COLO668 (cell line): ENCODE measurements at regions not wholly inside any gene's neighbourhood (a gene's known extent, or its start where the extent isn't known, plus 50 kb on each side); places are given as distances from the start of the nearest gene placed in this dataset.

ENCODE experiments used
- DNase-seq: peaks from one replicate; lab custom pipeline; 2025; ENCODE audit not compliant: unreplicated experiment; lab: John Stamatoyannopoulos, UW

DNA sequence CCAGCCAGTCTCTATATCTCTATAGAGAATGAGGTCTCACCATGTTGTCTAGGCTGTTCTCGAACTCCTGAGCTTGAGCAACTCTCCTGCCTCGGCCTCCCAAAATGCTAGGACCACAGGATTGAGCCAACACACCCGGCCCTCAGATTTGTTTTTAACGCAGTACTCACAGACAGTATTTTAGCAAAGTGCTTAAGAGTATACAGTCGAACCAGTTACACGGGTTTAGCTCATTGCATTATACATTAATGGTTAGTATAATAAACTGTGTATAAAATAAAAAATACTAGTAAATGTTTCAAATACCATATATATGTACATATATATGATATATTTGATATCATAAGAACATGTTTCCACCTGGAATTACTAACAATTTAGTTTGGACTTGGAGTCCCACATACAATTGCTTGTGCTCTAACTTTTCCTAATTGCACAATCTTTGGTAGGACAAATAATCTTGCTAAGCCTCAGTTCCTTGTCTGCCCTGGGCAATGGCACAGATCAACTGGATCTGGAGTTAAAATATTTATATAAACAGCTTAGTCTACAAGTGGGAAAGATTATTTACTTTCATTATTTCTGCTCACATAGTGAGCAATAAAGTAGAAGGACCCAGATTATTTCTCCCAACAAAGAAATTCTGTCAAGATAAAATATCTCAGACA, 508.9 kb upstream of the LRATD1 start:
- DNase-seq = no peak

GRCh38 chr2:14125624-14126293, 506.8 kb upstream of the LRATD1 start:
- DNase-seq = no peak

DNA sequence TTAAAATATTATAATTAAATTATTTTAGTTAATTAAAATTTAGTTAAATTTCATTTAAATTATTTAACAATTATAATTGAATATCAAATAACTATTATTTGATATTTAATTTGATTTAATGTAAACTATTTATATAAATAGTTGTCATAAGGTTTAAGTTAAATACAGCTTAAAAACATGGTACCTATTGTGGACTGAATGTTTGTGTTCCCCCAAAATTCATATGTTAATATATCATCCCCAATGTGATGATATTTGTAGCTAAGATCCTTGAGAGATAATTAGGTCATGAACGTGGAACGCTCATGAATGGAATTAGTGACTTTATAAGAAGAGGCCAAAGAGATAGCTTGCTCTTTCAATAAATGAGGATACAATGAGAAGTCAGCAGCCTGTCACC, 505.7 kb upstream of the LRATD1 start:
- DNase-seq = no peak

DNA sequence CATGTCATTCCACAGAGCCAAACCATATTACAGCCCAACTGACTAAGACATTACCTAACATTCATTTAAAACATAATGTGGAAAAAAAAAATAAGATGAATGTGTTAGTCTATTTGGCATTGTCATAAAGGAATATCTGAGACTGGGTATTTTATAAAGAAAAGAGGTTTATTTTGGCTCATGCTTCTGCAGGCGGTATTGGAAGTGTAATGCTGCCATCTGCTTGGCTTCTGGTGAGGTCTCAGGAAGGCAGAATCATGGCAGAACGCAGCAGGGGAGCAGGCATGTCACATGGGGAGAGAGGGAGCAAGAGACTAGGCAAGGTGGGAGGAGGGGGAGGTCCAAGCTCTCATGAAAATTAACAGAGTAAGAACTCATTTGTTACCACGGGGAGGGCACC, 504.8 kb upstream of the LRATD1 start:
- no peak for DNase-seq

GRCh38 chr2:14132386-14132785, 500.1 kb upstream of the LRATD1 start:
- DNase-seq = no peak

DNA sequence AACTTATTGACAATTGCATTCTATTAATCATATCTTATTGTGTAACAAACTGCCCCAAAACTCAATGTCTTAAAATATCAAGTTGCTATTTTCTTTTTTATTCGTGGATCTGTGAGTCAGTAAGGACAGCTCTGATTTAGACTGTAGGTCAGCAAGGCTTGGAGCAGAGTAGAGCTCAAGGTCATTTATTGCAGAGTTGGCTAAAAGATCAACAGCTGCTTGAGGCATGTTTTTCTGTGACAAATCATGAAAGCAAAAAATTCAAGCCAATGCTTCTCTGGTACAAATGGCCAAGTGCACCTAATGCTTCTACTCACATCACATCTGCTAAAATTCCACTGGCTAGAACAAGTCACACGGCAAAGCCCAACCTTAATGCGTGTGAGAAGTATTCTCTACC, 497.7 kb upstream of the LRATD1 start:
- no peak for DNase-seq

GRCh38 chr2:14136030-14136429, 496.5 kb upstream of the LRATD1 start:
- DNase-seq = no peak

GRCh38 chr2:14137643-14138042, 494.9 kb upstream of the LRATD1 start:
- DNase-seq = no peak

DNA sequence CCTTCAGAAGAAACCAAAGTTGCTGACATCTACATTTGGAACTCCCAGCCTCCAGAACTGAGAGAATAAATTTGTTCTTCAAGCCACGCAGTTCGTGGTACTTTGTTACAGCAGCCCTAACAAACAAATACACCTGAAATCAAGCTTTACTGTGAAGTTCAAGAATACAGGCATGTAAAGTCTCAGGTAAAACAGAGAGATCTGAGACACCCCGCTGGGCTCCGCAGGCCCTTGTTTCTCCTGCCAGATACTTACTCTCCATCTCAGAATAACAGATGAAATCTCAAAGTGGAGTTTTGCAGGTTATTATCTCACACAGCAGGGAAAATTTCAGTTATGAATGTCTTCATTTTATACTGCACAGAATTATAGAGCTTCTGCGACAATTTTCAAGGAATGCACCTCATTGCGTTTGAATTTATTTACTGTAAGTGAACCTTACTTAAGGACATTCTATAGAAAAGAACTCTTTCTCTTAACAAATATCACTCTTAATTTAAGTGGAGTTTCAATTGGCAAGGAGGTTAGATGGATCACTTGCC, 492.4 kb upstream of the LRATD1 start:
- no peak for DNase-seq

DNA sequence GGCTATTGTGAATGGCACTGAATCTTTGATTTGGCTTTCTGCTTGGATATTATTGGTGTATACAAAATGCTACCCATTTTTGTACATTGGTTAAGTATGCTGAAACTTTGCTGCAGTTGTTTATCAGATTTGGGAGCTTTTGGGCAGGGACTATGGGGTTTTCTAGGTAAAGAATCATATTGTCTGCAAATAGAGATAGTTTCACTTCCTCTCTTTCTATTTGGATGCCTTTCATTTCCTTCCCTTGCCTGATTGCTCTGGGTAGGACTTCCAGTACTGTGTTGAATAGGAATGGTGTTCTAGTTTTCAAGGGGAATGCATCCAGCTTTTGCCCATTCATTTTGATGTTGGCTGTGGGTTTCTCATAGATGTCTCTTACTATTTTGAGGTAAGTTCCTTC, 489.1 kb upstream of the LRATD1 start:
- DNase-seq = no peak

- DNase-seq = no peak
These were observed 484.3 kb upstream of the LRATD1 start for GRCh38 chr2:14148216-14148615.

DNA sequence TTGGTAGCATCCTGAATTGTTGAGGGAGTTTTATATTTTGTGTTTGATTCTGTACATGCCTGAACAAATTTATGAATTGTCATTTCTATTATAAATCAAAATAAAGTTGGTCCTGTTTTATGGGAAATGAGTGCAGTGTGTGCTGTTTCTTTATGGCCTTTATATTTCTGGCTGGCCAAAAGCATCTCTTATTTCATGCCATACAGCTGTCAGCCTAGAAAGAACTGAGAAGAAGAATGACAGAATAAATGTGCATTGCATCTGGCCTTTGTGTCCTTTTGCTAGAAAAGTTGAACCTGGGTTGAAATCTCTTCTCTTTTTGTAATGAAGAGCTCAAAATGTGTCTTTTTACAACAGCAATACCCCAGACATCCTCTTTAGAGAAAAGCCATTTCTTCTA, 474.7 kb upstream of the LRATD1 start:
- no peak for DNase-seq

DNA sequence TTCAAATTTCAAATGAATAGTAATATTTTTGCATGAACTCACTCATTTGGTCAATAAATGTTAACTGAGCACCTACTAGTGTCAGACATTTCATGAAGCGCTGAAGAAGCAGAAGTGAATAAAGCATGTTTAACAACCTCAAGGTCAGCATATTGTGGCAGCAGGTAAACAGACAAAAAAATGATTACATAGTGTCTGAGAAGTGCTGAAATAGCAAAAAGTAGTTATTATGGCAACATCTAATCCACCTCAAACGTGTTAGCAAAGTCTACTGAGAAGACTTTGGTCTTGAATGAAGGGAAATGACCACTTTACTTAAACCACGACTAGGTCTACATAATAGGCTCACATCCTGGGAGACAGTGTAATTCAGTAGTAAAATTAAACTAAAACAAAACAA, 452.2 kb upstream of the LRATD1 start:
- DNase-seq = no peak

DNA sequence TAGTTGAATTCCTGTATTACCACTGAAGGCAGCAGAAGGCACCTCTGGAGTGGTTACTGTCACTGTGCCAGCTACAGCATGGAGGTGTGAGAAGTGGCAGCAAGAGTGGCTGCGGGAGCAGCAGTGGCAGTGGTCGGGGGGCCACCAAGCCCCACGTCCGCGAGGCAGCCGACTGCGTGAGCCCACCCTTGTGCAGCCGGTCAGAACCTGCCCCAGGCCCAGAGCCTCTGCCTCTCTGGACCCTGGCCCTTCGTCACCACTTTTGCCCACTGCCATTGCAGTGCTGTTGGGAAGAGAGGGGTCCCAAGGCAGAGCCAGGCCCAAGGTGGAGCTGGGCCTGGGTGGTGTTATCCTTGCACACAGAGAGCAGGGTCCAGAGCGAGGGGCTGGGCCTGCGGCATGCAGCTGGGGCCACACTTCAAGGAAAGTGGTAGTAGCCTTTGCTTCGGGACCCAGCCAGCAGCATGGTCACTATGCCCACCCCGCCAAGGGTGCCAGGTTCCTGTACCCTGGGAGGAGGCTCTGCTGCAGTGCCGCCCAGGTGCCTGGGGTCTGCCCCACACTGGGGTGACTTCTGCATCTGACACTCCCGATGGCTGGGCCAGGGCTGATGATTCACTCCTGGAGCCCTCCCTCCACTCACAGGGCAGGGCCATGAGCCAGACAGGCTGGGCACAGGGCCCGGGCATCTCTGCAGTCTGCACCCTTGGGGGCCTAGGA, 450.1 kb upstream of the LRATD1 start:
- no peak for DNase-seq

GRCh38 chr2:14185906-14186305, 446.6 kb upstream of the LRATD1 start:
- DNase-seq = no peak

DNA sequence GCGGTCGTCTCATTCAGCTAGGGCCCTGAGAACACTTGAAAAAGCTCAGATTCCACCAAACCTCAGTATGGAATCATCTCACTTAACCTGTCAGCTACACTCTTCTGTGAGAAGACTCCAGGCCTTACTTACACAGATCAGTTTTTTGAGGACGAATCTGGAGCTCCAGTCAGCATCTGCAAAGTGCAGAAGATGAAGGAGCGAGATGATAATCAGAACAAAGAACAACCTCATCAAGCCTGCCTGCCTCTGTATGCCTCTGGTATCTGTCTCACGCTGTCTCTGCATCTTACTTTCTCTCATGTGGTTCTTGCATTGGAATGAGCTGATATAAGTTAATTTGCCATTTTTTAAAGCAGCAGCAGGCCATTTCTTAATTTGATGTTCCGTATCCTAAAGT, 444.1 kb upstream of the LRATD1 start:
- DNase-seq = no peak

DNA sequence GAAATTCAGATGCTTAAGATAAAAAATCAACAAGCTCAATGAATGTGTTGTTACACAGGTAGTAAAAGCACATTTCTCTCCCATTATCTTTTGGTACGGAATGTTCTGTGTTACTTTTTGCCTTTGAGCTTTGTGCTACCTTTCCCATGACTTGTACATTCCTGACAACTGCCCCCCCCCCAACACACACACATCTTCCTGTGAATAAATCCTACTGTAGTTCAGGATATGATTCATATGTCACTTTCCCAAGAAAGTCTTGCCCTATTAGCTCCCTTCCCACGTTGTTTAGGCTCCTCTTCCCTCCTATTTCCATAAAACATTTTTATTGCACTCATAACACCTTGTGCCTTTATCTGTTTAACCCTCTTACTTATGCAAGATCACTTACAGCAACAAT, 442.6 kb upstream of the LRATD1 start:
- no peak for DNase-seq

DNA sequence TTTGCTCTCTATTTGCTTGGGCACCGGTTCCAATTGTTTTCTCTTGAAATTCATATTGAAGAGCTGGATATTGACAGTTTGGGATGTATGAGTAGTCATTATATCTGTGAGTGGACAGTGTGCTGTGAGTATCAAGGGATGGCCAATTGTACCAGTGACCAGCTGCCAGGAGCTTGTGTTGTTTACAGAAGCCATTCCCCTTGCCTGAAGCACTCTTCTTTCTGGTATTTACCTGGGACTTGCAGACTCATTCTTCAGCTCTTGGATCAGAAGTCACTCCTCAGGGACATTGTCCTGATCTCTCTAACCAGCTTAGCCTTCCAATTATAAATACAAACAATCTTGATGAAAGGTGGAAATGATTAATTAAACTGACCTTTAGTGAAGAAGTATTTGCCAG, 438.3 kb upstream of the LRATD1 start:
- peak; percentile 23 for DNase-seq

DNA sequence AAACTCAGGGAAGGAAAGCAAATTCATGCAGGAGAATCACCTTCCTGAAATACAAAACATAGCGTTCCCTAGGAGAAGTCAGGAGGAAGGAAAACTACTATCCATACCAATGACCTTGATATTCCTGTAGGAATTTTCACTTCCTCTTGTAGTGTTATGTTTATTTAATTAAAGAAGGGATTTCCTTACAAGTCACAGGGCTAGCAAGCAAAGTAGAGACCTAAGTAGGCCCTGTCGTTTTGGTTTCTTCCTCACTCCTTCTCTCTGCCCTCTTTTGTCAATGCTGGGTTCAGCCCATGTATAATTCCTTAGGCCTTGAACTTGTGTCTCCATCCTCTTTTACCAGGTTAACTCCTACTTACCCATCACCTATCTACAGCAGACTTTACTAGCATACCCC, 435.2 kb upstream of the LRATD1 start:
- DNase-seq = no peak

GRCh38 chr2:14199040-14199439, 433.5 kb upstream of the LRATD1 start:
- no peak for DNase-seq

DNA sequence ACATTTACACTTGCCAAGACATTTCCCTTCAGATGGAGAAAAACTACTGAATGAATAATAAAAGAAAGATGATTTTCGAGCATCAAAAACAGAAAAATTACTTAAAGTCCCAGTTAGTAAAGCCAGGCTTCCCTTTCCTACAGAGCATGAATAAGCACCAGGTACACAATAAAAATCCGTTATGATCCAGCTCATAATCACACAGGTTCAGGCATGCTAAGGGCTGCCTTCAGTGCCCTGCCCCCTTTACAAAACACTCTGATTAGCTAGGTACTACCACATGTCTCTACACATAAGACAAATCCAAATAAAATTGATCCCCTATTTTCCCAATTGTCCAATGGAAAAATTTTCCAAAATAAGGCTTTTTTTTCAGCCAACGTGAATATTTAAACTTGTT, 413.2 kb upstream of the LRATD1 start:
- DNase-seq = no peak

GRCh38 chr2:14220101-14220500, 412.4 kb upstream of the LRATD1 start:
- no peak for DNase-seq
